ENCODE measurements at regions not wholly inside any gene's neighbourhood (a gene's known extent, or its start where the extent isn't known, plus 50 kb on each side); places are given as distances from the start of the nearest gene placed in this dataset.

DNA sequence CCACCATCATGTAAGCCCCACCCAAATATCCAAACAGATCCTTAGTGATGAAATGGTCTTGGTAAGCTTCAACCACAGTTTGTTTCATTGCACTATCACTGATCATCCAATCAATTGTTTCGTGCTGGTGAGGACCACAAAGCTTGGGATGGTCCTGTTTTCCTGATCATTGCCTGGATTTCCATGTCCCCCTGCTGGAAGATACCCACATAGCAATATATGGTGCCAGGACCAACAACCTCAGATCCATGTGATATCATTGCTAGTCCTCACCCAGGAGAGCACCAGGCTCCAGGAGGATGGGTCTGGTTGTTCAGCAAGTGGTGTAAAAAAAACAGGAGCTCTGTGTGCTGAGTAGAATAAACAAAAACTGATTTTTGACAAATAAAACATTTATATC is 206.5 kb upstream of the SH3BP4 start:
- Histone ChIP-seq H3K9me3 (ENCODE audit: low read length) (no peaks in the 10 kb centered on the region), H2AFZ (ENCODE audit: low read length) (no peak overlapping the region), H3K4me1 (ENCODE audit: insufficient read depth, low read length, severe bottlenecking) (no peaks in the 10 kb centered on the region), H3K4me2 (ENCODE audit: low read length) (no peak overlapping the region), H4K20me1 (ENCODE audit: insufficient read depth, low read length) (no peaks in the 10 kb centered on the region), H3K9me2 (ENCODE audit: low read depth, low read length) (no peaks in the 10 kb centered on the region), H3K9ac (ENCODE audit: low read length) (no peak overlapping the region), H3K27me3 (ENCODE audit: insufficient read depth, low read length) (no peaks in the 10 kb centered on the region), H3K4me3 (ENCODE audit: low read depth, low read length, poor library complexity, severe bottlenecking) (no peak overlapping the region), H3K36me3 (ENCODE audit: insufficient read depth, low read length) (no peaks in the 10 kb centered on the region), H3F3A (ENCODE audit: insufficient read depth, low read length) (no peaks in the 10 kb centered on the region), H3K27ac (ENCODE audit: low read depth, low read length, poor library complexity, severe bottlenecking) (no peak overlapping the region), H3K79me2 (ENCODE audit: insufficient read depth, low read length) (no peaks in the 10 kb centered on the region)
- TF ChIP-seq, protein P1, sequence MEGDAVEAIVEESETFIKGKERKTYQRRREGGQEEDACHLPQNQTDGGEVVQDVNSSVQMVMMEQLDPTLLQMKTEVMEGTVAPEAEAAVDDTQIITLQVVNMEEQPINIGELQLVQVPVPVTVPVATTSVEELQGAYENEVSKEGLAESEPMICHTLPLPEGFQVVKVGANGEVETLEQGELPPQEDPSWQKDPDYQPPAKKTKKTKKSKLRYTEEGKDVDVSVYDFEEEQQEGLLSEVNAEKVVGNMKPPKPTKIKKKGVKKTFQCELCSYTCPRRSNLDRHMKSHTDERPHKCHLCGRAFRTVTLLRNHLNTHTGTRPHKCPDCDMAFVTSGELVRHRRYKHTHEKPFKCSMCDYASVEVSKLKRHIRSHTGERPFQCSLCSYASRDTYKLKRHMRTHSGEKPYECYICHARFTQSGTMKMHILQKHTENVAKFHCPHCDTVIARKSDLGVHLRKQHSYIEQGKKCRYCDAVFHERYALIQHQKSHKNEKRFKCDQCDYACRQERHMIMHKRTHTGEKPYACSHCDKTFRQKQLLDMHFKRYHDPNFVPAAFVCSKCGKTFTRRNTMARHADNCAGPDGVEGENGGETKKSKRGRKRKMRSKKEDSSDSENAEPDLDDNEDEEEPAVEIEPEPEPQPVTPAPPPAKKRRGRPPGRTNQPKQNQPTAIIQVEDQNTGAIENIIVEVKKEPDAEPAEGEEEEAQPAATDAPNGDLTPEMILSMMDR (IDR thresholded peaks at IDR 0.05; ENCODE audit: low read length): no peak
- TF ChIP-seq EZH2 (IDR thresholded peaks at IDR 0.05; ENCODE audit: borderline replicate concordance, low read length): no peak

DNA sequence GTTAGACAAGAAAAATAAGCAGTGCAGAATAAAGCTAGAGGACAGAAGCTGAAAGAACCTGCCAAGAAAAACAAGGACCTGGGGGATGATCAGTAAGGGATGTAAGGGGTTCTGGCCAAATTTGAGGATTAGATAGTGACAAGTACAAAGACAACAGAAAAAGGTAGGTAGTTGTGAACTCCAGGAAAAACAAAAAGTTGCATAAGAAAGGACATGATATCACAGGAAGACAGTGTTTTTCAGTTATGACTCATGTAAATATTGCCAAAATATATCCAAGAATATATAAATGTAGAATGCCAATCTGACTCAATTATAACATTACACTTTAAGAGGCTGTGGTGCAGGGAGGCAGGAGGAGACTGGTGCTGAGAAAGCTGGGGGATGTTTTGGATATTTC is 209.8 kb upstream of the SH3BP4 start:
- no peak overlapping the region for H2AFZ ChIP-seq (ENCODE audit: low read length)
- no peaks in the 10 kb centered on the region for H3K9me3 ChIP-seq (ENCODE audit: low read length)
- H3K4me2 ChIP-seq (ENCODE audit: low read length): no peak overlapping the region
- H3F3A ChIP-seq (ENCODE audit: insufficient read depth, low read length): no peaks in the 10 kb centered on the region
- H4K20me1 ChIP-seq (ENCODE audit: insufficient read depth, low read length): no peaks in the 10 kb centered on the region
- no peak overlapping the region for H3K27ac ChIP-seq (ENCODE audit: low read depth, low read length, poor library complexity, severe bottlenecking)
- TF ChIP-seq EZH2 (IDR thresholded peaks at IDR 0.05; ENCODE audit: borderline replicate concordance, low read length): no peak
- TF ChIP-seq, protein P1 (IDR thresholded peaks at IDR 0.05; ENCODE audit: low read length): no peak
- H3K27me3 ChIP-seq (ENCODE audit: insufficient read depth, low read length): no peaks in the 10 kb centered on the region
- no peaks in the 10 kb centered on the region for H3K9me2 ChIP-seq (ENCODE audit: low read depth, low read length)
- H3K36me3 ChIP-seq (ENCODE audit: insufficient read depth, low read length): no peaks in the 10 kb centered on the region
- no peak overlapping the region for H3K9ac ChIP-seq (ENCODE audit: low read length)
- no peaks in the 10 kb centered on the region for H3K79me2 ChIP-seq (ENCODE audit: insufficient read depth, low read length)
- no peaks in the 10 kb centered on the region for H3K4me1 ChIP-seq (ENCODE audit: insufficient read depth, low read length, severe bottlenecking)
- no peak overlapping the region for H3K4me3 ChIP-seq (ENCODE audit: low read depth, low read length, poor library complexity, severe bottlenecking)

DNA sequence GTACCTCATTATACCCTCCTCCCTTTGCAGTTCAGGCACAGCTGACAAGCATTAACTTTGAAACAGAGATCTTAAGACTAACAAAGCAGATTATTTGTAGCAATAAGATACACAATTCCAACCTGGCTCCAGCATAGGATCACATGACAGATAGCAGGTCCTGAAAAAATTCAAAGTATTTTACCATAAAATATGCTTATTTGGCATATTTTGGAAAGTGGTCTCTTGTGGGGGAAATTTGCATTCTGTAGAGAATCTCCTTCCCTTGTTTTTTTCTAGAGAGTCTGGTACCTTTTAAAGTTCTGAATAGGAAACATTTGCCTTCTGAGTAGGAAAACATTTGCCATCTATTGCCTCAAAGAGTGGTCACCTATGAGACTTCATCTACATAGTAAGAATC is 212.8 kb upstream of the SH3BP4 start:
- Histone ChIP-seq H3K4me2 (ENCODE audit: low read length) (no peak overlapping the region), H3K79me2 (ENCODE audit: insufficient read depth, low read length) (no peaks in the 10 kb centered on the region), H3K9me3 (ENCODE audit: low read length) (no peaks in the 10 kb centered on the region), H2AFZ (ENCODE audit: low read length) (no peak overlapping the region), H3F3A (ENCODE audit: insufficient read depth, low read length) (no peaks in the 10 kb centered on the region), H3K4me3 (ENCODE audit: low read depth, low read length, poor library complexity, severe bottlenecking) (no peak overlapping the region), H3K27me3 (ENCODE audit: insufficient read depth, low read length) (no peaks in the 10 kb centered on the region), H3K9me2 (ENCODE audit: low read depth, low read length) (no peaks in the 10 kb centered on the region), H3K4me1 (ENCODE audit: insufficient read depth, low read length, severe bottlenecking) (no peaks in the 10 kb centered on the region), H4K20me1 (ENCODE audit: insufficient read depth, low read length) (no peaks in the 10 kb centered on the region), H3K9ac (ENCODE audit: low read length) (no peak overlapping the region), H3K27ac (ENCODE audit: low read depth, low read length, poor library complexity, severe bottlenecking) (no peak overlapping the region), H3K36me3 (ENCODE audit: insufficient read depth, low read length) (no peaks in the 10 kb centered on the region)
- no peak for TF ChIP-seq EZH2 (IDR thresholded peaks at IDR 0.05; ENCODE audit: borderline replicate concordance, low read length)
- TF ChIP-seq, protein P1 (IDR thresholded peaks at IDR 0.05; ENCODE audit: low read length): no peak

Measured in OCI-LY1 (cell line).